ENCODE measurements at regions not wholly inside any gene's neighbourhood (a gene's known extent, or its start where the extent isn't known, plus 50 kb on each side); places are given as distances from the start of the nearest gene placed in this dataset.
"Not testable (repeated sequence)": the region's sequence is repeated elsewhere in the genome, so short reads cannot be mapped to it uniquely, and the experiment has no call there.

DNA sequence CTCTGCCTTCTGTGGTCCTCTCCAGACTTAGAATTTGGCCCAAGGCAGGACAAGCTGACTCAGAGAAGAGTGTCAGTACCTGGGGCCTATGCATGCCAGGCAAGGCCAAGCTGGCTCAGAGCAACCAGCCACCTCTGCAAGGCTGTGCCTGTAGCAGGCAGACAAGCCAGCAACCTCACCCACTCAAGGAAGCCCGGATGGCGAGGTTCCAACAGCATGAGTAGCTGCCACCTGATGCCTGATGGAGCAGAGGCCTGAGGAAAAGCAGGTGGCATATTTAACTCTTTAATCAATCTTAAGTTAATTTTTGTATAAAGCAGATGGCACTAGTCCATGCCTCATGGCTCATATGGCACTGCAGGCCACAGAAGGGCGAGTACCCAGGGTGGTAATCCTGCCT, 3595.8 kb upstream of the OR11H1 start:
- H3K4me1 ChIP-seq (replicated peaks; ENCODE audit: insufficient read depth); H3K27ac ChIP-seq; H3K79me2 ChIP-seq (ENCODE audit: low read depth); POLR2A ChIA-PET (ENCODE audit: unreplicated experiment); H3K36me3 ChIP-seq (ENCODE audit: low read depth); H3K9me3 ChIP-seq (ENCODE audit: insufficient read depth, low read depth); H2AFZ ChIP-seq; H3K9me2 ChIP-seq (ENCODE audit: insufficient read depth); BruUV-seq (replicated peaks); H3K4me2 ChIP-seq; intact Hi-C loops (cut with micrococcal nuclease; ENCODE audit: unreplicated experiment); H3F3A ChIP-seq (ENCODE audit: insufficient read depth, low read depth); CTCF ChIA-PET; H4K20me1 ChIP-seq (ENCODE audit: insufficient read depth); H3K27me3 ChIP-seq (ENCODE audit: insufficient read depth, low read depth); H3K4me3 ChIP-seq: not testable (repeated sequence)
- peak in 1 of 2 experiments; percentile 10 for DNase-seq

DNA sequence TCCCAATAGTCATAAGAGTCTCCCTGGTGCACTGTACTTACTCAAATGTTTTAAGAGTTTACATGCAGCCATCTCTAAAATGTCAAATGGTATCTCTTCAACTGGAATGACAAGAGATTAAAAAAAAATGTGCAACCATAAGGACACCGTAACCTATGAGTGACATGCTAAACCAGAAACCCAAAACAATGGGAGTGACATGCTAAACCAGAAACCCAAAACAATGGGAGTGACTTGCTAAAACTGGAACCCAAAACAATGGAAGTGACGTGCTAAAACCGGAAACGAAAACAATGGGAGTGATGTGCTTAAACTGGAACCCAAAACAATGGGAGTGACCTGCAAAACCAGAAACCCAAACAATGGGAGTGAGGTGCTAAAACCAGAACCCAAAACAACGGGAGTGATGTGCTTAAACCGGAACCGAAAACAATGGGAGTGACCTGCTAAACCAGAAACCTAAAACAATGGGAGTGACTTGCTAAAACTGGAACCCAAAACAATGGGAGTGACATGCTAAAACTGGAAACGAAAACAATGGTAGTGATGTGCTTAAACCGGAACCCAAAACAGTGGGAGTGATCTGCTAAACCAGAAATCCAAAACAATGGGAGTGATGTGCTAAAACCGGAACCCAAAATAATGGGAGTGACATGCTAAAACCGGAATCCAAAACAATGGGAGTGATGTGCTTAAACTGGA, 3559.9 kb upstream of the OR11H1 start:
- H3K79me2 ChIP-seq (ENCODE audit: low read depth); H2AFZ ChIP-seq; BruUV-seq (replicated peaks); POLR2A ChIA-PET (ENCODE audit: unreplicated experiment); intact Hi-C loops (cut with micrococcal nuclease; ENCODE audit: unreplicated experiment); H3F3A ChIP-seq (ENCODE audit: insufficient read depth, low read depth); H3K27me3 ChIP-seq (ENCODE audit: insufficient read depth, low read depth); DNase-seq; H3K9me3 ChIP-seq (ENCODE audit: insufficient read depth, low read depth); H3K9me2 ChIP-seq (ENCODE audit: insufficient read depth); CTCF ChIA-PET; H3K4me1 ChIP-seq (replicated peaks; ENCODE audit: insufficient read depth); H3K27ac ChIP-seq; H3K4me3 ChIP-seq; H3K36me3 ChIP-seq (ENCODE audit: low read depth); H3K4me2 ChIP-seq; H4K20me1 ChIP-seq (ENCODE audit: insufficient read depth): not testable (repeated sequence)

DNA sequence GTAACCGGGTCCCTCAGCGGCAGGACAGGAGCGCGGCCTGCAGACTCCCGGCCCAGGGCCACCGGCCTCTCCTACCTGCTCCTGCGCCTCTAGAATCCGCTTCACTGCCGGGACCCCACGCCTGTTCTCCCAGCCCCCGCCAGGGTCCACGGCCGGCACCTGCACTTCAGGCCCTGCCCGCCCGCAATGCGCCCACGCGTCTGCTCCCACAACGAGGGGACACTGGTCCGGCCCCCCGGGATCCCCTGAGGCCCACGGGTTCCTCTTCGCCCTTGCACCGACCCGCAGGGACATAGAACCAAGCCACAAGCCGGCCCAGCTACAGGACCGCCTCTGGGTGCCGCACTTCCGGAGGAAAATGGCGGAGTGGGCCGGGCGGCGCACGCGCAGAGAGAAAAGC, 3554.1 kb upstream of the OR11H1 start:
- H3K4me1 ChIP-seq (replicated peaks; ENCODE audit: insufficient read depth); H3K4me3 ChIP-seq; intact Hi-C loops (cut with micrococcal nuclease; ENCODE audit: unreplicated experiment); H3K36me3 ChIP-seq (ENCODE audit: low read depth); H4K20me1 ChIP-seq (ENCODE audit: insufficient read depth); POLR2A ChIA-PET (ENCODE audit: unreplicated experiment); H3K9me2 ChIP-seq (ENCODE audit: insufficient read depth); H3K27ac ChIP-seq; H3F3A ChIP-seq (ENCODE audit: insufficient read depth, low read depth); H3K4me2 ChIP-seq; H3K9me3 ChIP-seq (ENCODE audit: insufficient read depth, low read depth); CTCF ChIA-PET; H2AFZ ChIP-seq; H3K27me3 ChIP-seq (ENCODE audit: insufficient read depth, low read depth); H3K79me2 ChIP-seq (ENCODE audit: low read depth); DNase-seq; BruUV-seq (replicated peaks): not testable (repeated sequence)

All from PC-9 (cell line).